Stimulated activated effector memory CD8-positive, alpha-beta T cell treated with anti-CD3 and anti-CD28 coated beads, Interleukin-12 subunit alpha, Interleukin-12 subunit beta, amount 100 ng/mL, for 72 hours (primary cell): ENCODE measurements at regions not wholly inside any gene's neighbourhood (a gene's known extent, or its start where the extent isn't known, plus 50 kb on each side); places are given as distances from the start of the nearest gene placed in this dataset.

Experiments used
- ATAC-seq: fragments of 150-1000 bp; cut with Tn5 transposase; 2 replicates; pipeline ENCODE4 v1.10.0; 2021
- DNase-seq, 2 donors: peaks; one replicate each; pipeline ENCODE4 v3.0.0; 2021 to 2022; ENCODE audit warnings: low spot score in 2 of 2
- H3K27ac Mint-ChIP-seq: one replicate; pipeline ENCODE4 v1.8.0; 2022; ENCODE audit warnings: mild to moderate bottlenecking, mixed read lengths
- H3K36me3 Mint-ChIP-seq: one replicate; pipeline ENCODE4 v1.8.0; 2022; ENCODE audit warnings: mild to moderate bottlenecking, mixed read lengths
- H3K4me1 Mint-ChIP-seq: one replicate; pipeline ENCODE4 v1.8.0; 2022; ENCODE audit warnings: mixed read lengths
- H3K4me3 Mint-ChIP-seq: one replicate; pipeline ENCODE4 v1.8.0; 2022; ENCODE audit warnings: mild to moderate bottlenecking, mixed read lengths
- H3K9me3 Mint-ChIP-seq: one replicate; pipeline ENCODE4 v1.8.0; 2022; ENCODE audit warnings: mixed read lengths

DNA sequence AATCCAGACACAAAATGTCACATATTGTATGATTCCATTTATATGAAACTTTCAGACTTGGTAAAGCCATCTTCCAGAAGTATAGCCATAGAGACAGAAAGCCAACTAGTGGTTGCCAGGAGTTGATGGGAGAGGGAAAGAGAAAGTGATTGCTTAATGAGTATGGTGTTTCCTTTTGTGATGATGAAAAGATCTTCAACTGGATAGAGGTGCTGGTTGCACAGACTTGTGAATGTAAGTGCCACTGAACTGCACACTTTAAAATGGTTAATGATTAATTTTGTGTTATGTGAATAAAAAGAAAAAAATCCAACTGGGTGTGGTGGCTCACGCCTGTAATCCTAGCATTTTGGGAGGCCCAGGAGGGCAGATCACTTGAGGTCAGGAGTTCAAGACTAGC lies 135.3 kb upstream of the SLC1A4 start:
- H3K9me3 Mint-ChIP-seq, result no peaks in the 10 kb centered on the region
- DNase-seq (no peak), ATAC-seq (no peak)
- H3K4me1 Mint-ChIP-seq, result no peaks in the 10 kb centered on the region
- no peak overlapping the region for H3K4me3 Mint-ChIP-seq
- no peak overlapping the region for H3K27ac Mint-ChIP-seq
- H3K36me3 Mint-ChIP-seq, result no peaks in the 10 kb centered on the region

DNA sequence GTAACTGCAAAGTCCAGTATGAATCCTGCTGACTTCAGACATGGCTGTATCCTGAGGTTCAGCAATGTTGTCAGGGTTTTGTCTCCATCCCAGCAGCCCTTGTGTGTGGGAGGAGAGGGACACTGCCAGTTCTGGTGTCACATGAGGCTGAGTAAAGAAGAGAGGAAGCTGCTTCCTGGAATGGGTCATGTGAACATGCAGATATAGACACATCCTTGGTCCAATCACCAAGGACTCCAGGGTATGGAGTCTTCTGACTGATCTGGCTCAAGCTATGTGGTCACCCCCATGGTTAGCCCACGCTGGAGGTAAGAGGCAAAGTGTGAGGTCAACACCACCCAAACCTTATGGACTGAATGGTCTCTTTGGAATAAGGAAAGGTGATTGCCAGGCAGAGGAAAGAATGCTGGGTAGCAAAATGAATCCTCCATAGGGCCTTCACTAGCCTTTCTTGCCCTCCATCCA lies 134.4 kb upstream of the SLC1A4 start:
- no peak overlapping the region for H3K4me3 Mint-ChIP-seq
- no peaks in the 10 kb centered on the region for H3K36me3 Mint-ChIP-seq
- no peak for DNase-seq
- no peak overlapping the region for H3K27ac Mint-ChIP-seq
- peak; percentile 71 for ATAC-seq
- H3K4me1 Mint-ChIP-seq, result no peaks in the 10 kb centered on the region
- H3K9me3 Mint-ChIP-seq, result no peaks in the 10 kb centered on the region

DNA sequence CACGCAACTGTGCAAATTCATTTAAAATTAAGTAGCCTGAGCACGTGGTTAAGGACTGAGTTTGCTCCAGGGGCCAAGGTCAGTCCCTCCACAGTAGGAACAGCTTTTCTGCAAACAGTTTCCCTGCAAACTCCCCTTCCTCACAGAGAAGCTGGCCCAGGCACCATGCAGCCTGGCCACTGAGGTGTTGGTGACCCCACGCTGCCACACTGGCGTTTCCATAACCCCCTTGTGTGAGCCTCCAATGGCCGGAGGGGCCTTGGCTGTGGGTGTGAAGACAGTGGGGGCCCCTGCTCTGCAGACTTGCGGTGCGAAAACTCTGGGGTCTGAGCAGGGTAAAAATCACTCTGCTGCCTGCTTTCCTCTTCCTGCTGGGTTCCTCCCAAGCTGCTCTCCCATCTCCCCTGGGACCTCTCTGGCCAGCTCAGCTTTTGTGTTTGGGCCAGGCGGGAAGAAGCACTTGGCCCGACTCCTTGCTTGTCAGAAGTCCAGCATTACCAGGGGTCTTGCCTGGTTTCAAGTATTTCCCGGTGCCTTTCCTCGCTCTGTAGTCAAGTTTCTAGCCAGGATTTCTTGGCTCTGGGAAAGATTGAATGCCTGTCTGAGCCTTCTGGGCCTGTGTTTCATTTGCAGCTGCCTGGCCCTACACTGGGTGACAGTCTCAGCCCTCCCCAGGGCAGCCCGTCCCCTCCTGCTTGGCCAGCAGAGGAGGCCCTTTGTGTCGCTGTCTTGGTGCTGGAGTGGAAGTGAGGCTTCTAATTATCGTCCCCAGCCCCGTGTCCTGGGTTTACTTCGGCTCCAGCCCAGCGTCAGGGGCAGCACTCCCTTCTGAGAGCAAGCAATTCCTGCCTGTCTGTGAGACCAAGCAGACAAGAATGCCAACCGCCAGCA lies 131.4 kb upstream of the SLC1A4 start:
- Mint-ChIP-seq H3K4me3 (no peak overlapping the region), H3K9me3 (no peaks in the 10 kb centered on the region), H3K36me3 (no peaks in the 10 kb centered on the region), H3K27ac (no peak overlapping the region), H3K4me1 (no peaks in the 10 kb centered on the region)
- no peak for DNase-seq
- no peak for ATAC-seq

DNA sequence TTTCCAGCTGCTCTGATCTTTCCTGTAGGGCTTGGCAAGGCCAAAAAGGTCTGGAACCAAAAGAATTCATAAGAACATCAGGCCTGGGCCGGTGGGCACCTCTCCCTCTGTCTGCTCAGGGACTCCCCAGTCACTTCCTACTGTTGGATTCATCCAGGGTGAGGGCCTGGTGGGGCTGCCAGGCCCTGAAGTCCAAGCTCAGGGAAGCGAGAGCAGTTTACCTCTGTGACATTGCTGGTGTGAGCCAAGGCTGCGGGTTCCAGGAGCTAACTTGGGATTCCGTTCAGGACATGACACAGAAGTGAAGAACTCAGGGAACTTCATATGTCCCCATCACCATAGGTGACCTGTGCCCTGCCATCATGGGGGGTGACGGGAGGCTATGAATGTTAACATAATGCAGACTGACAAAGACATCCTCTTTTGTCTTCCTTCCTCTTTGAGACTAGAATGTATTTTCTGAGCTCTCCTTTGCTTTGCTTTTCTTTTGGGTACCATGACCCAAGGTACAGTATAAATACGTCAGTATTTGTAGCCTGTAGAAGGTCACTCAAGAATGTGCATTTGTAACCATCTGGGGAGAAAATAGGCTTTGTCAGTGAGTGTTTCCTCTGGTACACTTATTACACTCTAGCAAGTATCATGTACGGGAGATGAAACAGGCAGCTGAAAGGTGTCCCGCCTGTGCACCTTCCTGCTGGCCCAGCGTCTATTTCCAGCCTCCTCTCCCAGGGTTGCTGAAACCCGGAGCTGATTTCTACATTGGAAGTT lies 130.5 kb upstream of the SLC1A4 start:
- ATAC-seq, result no peak
- H3K4me3 Mint-ChIP-seq, result peak overlapping the region; percentile 15
- DNase-seq, result no peak
- no peak overlapping the region for H3K27ac Mint-ChIP-seq
- no peaks in the 10 kb centered on the region for H3K4me1 Mint-ChIP-seq
- H3K9me3 Mint-ChIP-seq, result no peaks in the 10 kb centered on the region
- H3K36me3 Mint-ChIP-seq, result no peaks in the 10 kb centered on the region

GRCh38 chr2:64859312-64860212 lies 129.6 kb upstream of the SLC1A4 start:
- Mint-ChIP-seq H3K27ac (no peak overlapping the region), H3K4me3 (peak overlapping the region; percentile 15), H3K4me1 (no peaks in the 10 kb centered on the region), H3K36me3 (no peaks in the 10 kb centered on the region), H3K9me3 (no peaks in the 10 kb centered on the region)
- ATAC-seq (peak; percentile 36), DNase-seq (no peak)

DNA sequence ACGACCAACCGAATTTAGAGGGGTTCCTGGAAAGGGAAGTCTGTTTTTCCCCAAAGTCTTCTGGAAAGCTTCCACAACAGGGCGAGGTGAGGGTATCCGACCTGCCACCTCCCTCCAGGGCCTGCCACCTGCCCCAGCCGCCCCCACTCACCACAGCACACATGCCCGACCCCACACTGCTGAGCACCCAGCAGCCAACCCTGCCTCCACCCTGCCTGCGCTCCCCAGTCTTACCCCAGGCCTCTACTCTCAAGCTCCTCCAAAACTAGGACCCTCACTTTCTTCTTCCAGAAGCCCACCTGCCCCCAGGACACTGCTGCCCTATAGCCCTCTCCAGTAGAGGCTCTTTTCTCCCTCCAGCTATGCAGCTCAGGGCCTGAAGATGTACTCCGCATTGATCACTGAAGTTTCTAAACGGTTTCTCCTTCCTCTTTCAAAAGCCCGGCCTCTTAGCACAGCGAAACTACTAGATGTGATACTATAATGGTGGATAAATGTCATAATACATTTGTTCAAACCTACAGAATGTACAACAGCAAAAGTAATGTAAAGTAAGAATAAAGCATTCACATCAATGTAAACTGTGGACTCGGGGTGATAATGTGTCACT lies 128.8 kb upstream of the SLC1A4 start:
- Mint-ChIP-seq H3K4me1 (no peaks in the 10 kb centered on the region), H3K27ac (no peak overlapping the region), H3K9me3 (no peaks in the 10 kb centered on the region), H3K36me3 (no peaks in the 10 kb centered on the region), H3K4me3 (no peak overlapping the region)
- DNase-seq (no peak), ATAC-seq (no peak)

- no peaks in the 10 kb centered on the region for H3K4me1 Mint-ChIP-seq
These were observed 128.3 kb upstream of the SLC1A4 start for GRCh38 chr2:64860936-64861335.

GRCh38 chr2:64861452-64862397 lies 127.5 kb upstream of the SLC1A4 start:
- no peak for ATAC-seq
- Mint-ChIP-seq H3K36me3 (no peaks in the 10 kb centered on the region), H3K9me3 (no peaks in the 10 kb centered on the region), H3K4me1 (peaks cover 3% of the 10 kb centered on the region), H3K4me3 (no peak overlapping the region), H3K27ac (no peak overlapping the region)
- no peak for DNase-seq

More at GRCh38 chr2:64860936-64861335, 128.3 kb upstream of the SLC1A4 start:
- H3K4me3 Mint-ChIP-seq, result no peak overlapping the region
- H3K9me3 Mint-ChIP-seq, result no peaks in the 10 kb centered on the region
- ATAC-seq, result no peak
- no peak for DNase-seq
- no peak overlapping the region for H3K27ac Mint-ChIP-seq
- H3K36me3 Mint-ChIP-seq, result no peaks in the 10 kb centered on the region

DNA sequence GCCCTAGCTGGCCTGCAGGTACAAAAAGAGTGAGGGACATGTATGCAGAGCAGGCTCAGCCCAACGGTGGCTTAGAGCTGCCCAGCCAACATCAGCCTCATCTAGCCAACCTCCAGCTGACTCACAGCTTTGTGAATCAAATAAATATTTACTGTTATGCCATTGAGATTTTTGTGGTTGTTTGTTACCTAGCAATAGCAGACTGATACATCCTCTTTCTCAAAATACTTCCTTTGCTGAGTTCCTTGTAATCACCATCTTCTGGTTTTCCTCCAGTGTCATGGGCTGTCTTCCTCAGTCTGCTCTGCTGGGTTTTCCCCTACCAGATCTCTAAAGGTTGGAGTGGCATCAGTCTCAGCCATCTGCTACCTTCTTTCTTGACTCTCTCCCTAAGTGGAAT lies 126.6 kb upstream of the SLC1A4 start:
- peaks cover 6% of the 10 kb centered on the region for H3K4me1 Mint-ChIP-seq
- H3K4me3 Mint-ChIP-seq, result no peak overlapping the region
- ATAC-seq, result peak; percentile 62
- DNase-seq, result no peak
- no peaks in the 10 kb centered on the region for H3K9me3 Mint-ChIP-seq
- H3K27ac Mint-ChIP-seq, result no peak overlapping the region
- no peaks in the 10 kb centered on the region for H3K36me3 Mint-ChIP-seq

DNA sequence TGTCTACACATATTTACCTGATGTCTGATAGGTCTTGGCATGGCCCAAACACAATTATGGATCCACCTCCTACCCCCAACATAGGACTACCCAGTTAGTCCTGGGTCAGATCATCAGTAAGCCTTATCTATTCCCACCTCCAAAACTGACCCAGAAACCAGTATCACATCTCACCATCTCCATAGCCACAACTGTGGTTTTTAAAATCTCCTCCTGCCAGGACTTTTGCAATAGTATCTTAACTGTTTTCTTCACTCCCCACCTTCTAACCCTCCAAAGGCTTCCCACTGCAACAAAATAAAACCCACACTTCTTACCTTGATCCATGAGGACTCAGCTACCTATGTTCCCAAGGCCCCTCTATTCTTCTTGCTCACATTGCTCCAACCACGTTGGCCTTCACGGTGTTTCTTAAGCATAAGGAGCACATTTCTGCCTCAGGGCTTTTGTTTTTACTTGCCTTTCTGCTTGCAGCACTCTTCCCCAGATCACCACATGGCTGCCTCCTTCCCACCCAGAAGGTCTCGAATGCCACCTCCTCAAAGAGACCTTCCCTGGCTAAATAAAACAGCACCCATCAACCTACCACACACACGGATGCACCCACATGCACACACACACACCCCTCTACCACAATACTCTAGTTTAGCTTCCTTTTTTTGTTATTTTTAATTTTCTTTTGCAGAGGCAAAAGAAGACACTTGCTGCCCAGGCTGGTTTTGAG lies 125.9 kb upstream of the SLC1A4 start:
- Mint-ChIP-seq H3K4me1 (peaks cover 6% of the 10 kb centered on the region), H3K36me3 (no peaks in the 10 kb centered on the region), H3K4me3 (no peak overlapping the region), H3K9me3 (no peaks in the 10 kb centered on the region), H3K27ac (no peak overlapping the region)
- DNase-seq (no peak), ATAC-seq (no peak)

GRCh38 chr2:64865073-64865830 lies 123.9 kb upstream of the SLC1A4 start:
- DNase-seq (peak; percentile 67 to 79), ATAC-seq (peak; percentile 81)
- peaks cover 6% of the 10 kb centered on the region for H3K4me1 Mint-ChIP-seq
- peak overlapping the region; percentile 60 for H3K4me3 Mint-ChIP-seq
- H3K36me3 Mint-ChIP-seq, result no peaks in the 10 kb centered on the region
- no peak overlapping the region for H3K27ac Mint-ChIP-seq
- no peaks in the 10 kb centered on the region for H3K9me3 Mint-ChIP-seq

GRCh38 chr2:64865831-64866345 lies 123.3 kb upstream of the SLC1A4 start:
- DNase-seq (no peak), ATAC-seq (no peak)
- Mint-ChIP-seq H3K9me3 (no peaks in the 10 kb centered on the region), H3K27ac (no peak overlapping the region), H3K4me3 (peak overlapping the region; percentile 60), H3K4me1 (peaks cover 6% of the 10 kb centered on the region), H3K36me3 (no peaks in the 10 kb centered on the region)

- Mint-ChIP-seq H3K4me1 (peaks cover 6% of the 10 kb centered on the region), H3K9me3 (no peaks in the 10 kb centered on the region), H3K36me3 (no peaks in the 10 kb centered on the region), H3K27ac (peak overlapping the region; percentile 32), H3K4me3 (peak overlapping the region; percentile 60)
- DNase-seq (no peak), ATAC-seq (no peak)
These were observed 122.4 kb upstream of the SLC1A4 start for GRCh38 chr2:64866797-64867196.
